CD14-positive monocyte (primary cell): ENCODE measurements at regions not wholly inside any gene's neighbourhood (a gene's known extent, or its start where the extent isn't known, plus 50 kb on each side); places are given as distances from the start of the nearest gene placed in this dataset.

Experiments used
- DNase-seq, 3 donors: peaks; one replicate each; pipeline ENCODE4 v3.0.0-alpha.2; 2011 to 2022
- H2AFZ ChIP-seq: 2 replicates; pipeline ENCODE4 v1.6.0; 2012; ENCODE audit warnings: mild to moderate bottlenecking, low read depth, low read length, inconsistent platforms; ENCODE audit not compliant: insufficient read depth, poor library complexity, severe bottlenecking
- H3K27ac ChIP-seq, 2 donors: 1 replicate in 1 of 2; 2 replicates in 1 of 2; pipeline ENCODE4 v1.5.1; 2012 to 2013; ENCODE audit warnings: low read length in 2 of 2, control low read depth in 1 of 2, inconsistent platforms in 1 of 2, low read depth in 1 of 2, mild to moderate bottlenecking in 1 of 2
- H3K27me3 ChIP-seq, 2 donors: one replicate each; pipeline versions ENCODE4 v1.6.0 to v1.6.1; 2011 to 2013; ENCODE audit warnings: low read length in 2 of 2; ENCODE audit not compliant: control insufficient read depth in 2 of 2, insufficient read depth in 2 of 2
- H3K36me3 ChIP-seq, 2 donors: replicated peaks in 1 of 2; 1 replicate in 1 of 2; 2 replicates in 1 of 2; pipeline versions ENCODE4 v1.5.1 to v1.6.1; 2012 to 2013; ENCODE audit warnings: low read length in 2 of 2, control low read depth in 1 of 2, inconsistent platforms in 1 of 2, mild to moderate bottlenecking in 1 of 2; ENCODE audit not compliant: insufficient read depth in 2 of 2, control insufficient read depth in 1 of 2
- H3K4me1 ChIP-seq, 2 donors: 1 replicate in 1 of 2; 2 replicates in 1 of 2; pipeline versions ENCODE4 v1.5.1 to v1.6.1; 2012 to 2013; ENCODE audit warnings: low read length in 2 of 2, control low read depth in 1 of 2, inconsistent platforms in 1 of 2, mild to moderate bottlenecking in 1 of 2, moderate library complexity in 1 of 2; ENCODE audit not compliant: insufficient read depth in 2 of 2, control insufficient read depth in 1 of 2
- H3K4me2 ChIP-seq: replicated peaks from 2 replicates; pipeline ENCODE3; 2012; ENCODE audit warnings: low read length, moderate library complexity, mild to moderate bottlenecking; ENCODE audit not compliant: poor library complexity, severe bottlenecking; ENCODE audit errors: extremely low read depth
- H3K4me3 ChIP-seq, 3 experiments: fragments of 200-600 bp in 1 of 3; sonication (generic) in 1 of 3; replicated peaks in 1 of 3; 1 replicate in 2 of 3; 2 replicates in 1 of 3; pipeline ENCODE4 v1.5.1; 2011 to 2013; ENCODE audit warnings: low read length in 3 of 3, mild to moderate bottlenecking in 3 of 3, control low read depth in 2 of 3, low read depth in 2 of 3, inconsistent platforms in 1 of 3, moderate library complexity in 1 of 3
- H3K79me2 ChIP-seq: 2 replicates; pipeline ENCODE4 v1.6.0; 2012; ENCODE audit warnings: mild to moderate bottlenecking, control low read depth, inconsistent platforms, low read length, moderate library complexity; ENCODE audit not compliant: insufficient read depth
- H3K9ac ChIP-seq: 2 replicates; pipeline ENCODE4 v1.6.0; 2017; ENCODE audit warnings: low read length, mild to moderate bottlenecking; ENCODE audit not compliant: insufficient read depth, poor library complexity, severe bottlenecking
- H3K9me3 ChIP-seq, 2 donors: replicated peaks in 1 of 2; 1 replicate in 1 of 2; 2 replicates in 1 of 2; pipeline versions ENCODE4 v1.5.1 to v1.6.1; 2012 to 2013; ENCODE audit warnings: low read length in 2 of 2, control low read depth in 1 of 2; ENCODE audit not compliant: control insufficient read depth in 1 of 2, insufficient read depth in 1 of 2
- H4K20me1 ChIP-seq: 2 replicates; pipeline ENCODE4 v1.6.0; 2012; ENCODE audit warnings: mild to moderate bottlenecking, low read length, control low read depth, moderate library complexity; ENCODE audit not compliant: insufficient read depth
- H3K27ac Mint-ChIP-seq, 7 donors: one replicate each; pipeline ENCODE4 v1.8.0; 2020; ENCODE audit warnings: mild to moderate bottlenecking in 7 of 7, mixed read lengths in 7 of 7, moderate library complexity in 6 of 7, inconsistent platforms in 2 of 7
- H3K27me3 Mint-ChIP-seq, 3 donors: one replicate each; pipeline ENCODE4 v1.8.0; 2021 to 2022; ENCODE audit warnings: low read depth in 3 of 3, mild to moderate bottlenecking in 3 of 3, mixed read lengths in 3 of 3, moderate library complexity in 3 of 3, inconsistent platforms in 1 of 3
- H3K36me3 Mint-ChIP-seq, 2 donors: one replicate each; pipeline ENCODE4 v1.8.0; 2020; ENCODE audit warnings: mixed read lengths in 2 of 2, inconsistent platforms in 1 of 2, mild to moderate bottlenecking in 1 of 2
- H3K4me1 Mint-ChIP-seq: one replicate; pipeline ENCODE4 v1.8.0; 2020; ENCODE audit warnings: mild to moderate bottlenecking, mixed read lengths
- H3K4me3 Mint-ChIP-seq, 2 donors: one replicate each; pipeline ENCODE4 v1.8.0; 2020; ENCODE audit warnings: mild to moderate bottlenecking in 2 of 2, mixed read lengths in 2 of 2, moderate library complexity in 1 of 2
- H3K9me3 Mint-ChIP-seq, 7 donors: one replicate each; pipeline ENCODE4 v1.8.0; 2020 to 2022; ENCODE audit warnings: mixed read lengths in 7 of 7, mild to moderate bottlenecking in 6 of 7, moderate library complexity in 6 of 7, inconsistent platforms in 2 of 7
- WGBS: methylation state at CpG from one replicate; pipeline ENCODE4 v1.1.5; 2013; ENCODE audit warnings: missing lambda C conversion rate; ENCODE audit not compliant: insufficient coverage; 5-methylcytosine and 5-hydroxymethylcytosine counted together
- intact Hi-C, 2 donors: fragments of 100-400 bp; cut with micrococcal nuclease; formaldehyde crosslinking; loops; one replicate each; pipeline versions ENCODE4 v1.15.0 to v1.15.1; 2023
- TF ChIP-seq, protein P1 (sequence below): fragments of 200-600 bp; IDR thresholded peaks from one replicate; pipeline ENCODE4 v1.8.0; 2022; ENCODE audit warnings: antibody characterized with exemption, mild to moderate bottlenecking

DNA sequence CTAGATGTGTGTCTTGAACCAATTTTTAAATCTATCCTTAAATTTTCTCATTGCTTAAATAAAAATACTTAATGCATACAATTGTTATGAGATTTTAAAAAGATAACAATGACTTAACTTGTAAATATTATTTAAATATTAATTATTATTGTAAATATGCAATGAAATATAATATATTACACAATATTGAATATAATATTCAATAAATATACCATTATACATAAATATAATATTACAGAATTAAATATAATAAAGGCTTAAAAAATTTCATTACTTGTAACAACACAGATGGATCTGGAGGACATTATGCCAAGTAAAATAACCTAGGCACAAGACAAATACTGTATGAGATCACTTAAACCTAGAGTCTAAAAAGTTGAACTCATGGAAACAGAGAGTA, 1532.3 kb downstream of the PCDH9 start:
- no peak for DNase-seq
- no peaks in the 10 kb centered on the region for H3K4me1 Mint-ChIP-seq
- intact Hi-C loops = no loop called here
- no peak overlapping the region for H3K27ac ChIP-seq
- no peak overlapping the region for H3K4me3 ChIP-seq
- no peaks in the 10 kb centered on the region for H4K20me1 ChIP-seq
- TF ChIP-seq, protein P1, sequence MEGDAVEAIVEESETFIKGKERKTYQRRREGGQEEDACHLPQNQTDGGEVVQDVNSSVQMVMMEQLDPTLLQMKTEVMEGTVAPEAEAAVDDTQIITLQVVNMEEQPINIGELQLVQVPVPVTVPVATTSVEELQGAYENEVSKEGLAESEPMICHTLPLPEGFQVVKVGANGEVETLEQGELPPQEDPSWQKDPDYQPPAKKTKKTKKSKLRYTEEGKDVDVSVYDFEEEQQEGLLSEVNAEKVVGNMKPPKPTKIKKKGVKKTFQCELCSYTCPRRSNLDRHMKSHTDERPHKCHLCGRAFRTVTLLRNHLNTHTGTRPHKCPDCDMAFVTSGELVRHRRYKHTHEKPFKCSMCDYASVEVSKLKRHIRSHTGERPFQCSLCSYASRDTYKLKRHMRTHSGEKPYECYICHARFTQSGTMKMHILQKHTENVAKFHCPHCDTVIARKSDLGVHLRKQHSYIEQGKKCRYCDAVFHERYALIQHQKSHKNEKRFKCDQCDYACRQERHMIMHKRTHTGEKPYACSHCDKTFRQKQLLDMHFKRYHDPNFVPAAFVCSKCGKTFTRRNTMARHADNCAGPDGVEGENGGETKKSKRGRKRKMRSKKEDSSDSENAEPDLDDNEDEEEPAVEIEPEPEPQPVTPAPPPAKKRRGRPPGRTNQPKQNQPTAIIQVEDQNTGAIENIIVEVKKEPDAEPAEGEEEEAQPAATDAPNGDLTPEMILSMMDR = no peak
- no peaks in the 10 kb centered on the region for H3K27me3 ChIP-seq
- no peak overlapping the region for H2AFZ ChIP-seq
- H3K27ac Mint-ChIP-seq = no peak overlapping the region
- no peaks in the 10 kb centered on the region for H3K27me3 Mint-ChIP-seq
- H3K9ac ChIP-seq = no peak overlapping the region
- H3K36me3 ChIP-seq = no peaks in the 10 kb centered on the region
- no peaks in the 10 kb centered on the region for H3K4me1 ChIP-seq
- H3K4me3 Mint-ChIP-seq = no peak overlapping the region
- no peaks in the 10 kb centered on the region for H3K36me3 Mint-ChIP-seq
- no peaks in the 10 kb centered on the region for H3K79me2 ChIP-seq
- H3K9me3 Mint-ChIP-seq = peaks cover 4 to 8% (median 5%) of the 10 kb centered on the region in 7 donors
- H3K9me3 ChIP-seq = peaks cover 0 to 3% of the 10 kb centered on the region in 2 donors
- no peak overlapping the region for H3K4me2 ChIP-seq

DNA sequence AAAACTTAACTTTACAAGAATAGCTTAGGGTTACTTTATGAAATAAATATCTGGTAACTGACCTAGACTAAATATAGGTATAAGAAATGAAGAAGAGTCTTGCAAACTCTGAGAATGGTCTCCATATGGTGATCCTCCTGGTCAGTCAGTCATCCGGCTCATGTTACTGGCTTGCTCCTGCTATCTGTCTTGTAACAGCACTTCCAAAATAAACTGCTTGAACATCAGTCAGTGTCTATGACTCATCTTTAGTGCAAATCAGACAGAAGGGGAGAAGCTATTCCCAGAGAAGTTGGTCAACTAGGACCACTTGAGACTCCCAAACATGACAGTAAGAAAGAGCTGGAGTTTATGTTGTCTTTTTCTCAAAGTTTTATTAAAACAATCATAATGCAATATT, 1550.9 kb downstream of the PCDH9 start:
- Histone ChIP-seq H3K27ac (no peak overlapping the region), H3K79me2 (no peaks in the 10 kb centered on the region), H2AFZ (no peak overlapping the region), H3K9me3 (peaks cover 0 to 22% of the 10 kb centered on the region in 2 donors), H4K20me1 (no peaks in the 10 kb centered on the region), H3K27me3 (no peaks in the 10 kb centered on the region), H3K36me3 (no peaks in the 10 kb centered on the region), H3K4me1 (no peaks in the 10 kb centered on the region), H3K9ac (no peak overlapping the region), H3K4me3 (no peak overlapping the region), H3K4me2 (no peak overlapping the region)
- WGBS = no CpG with 5 or more reads among the region's 1 CpG
- no peak for DNase-seq
- Mint-ChIP-seq H3K9me3 (peaks cover 2 to 14% (median 11%) of the 10 kb centered on the region in 7 donors), H3K27ac (no peak overlapping the region), H3K4me3 (no peak overlapping the region), H3K27me3 (no peaks in the 10 kb centered on the region), H3K36me3 (no peaks in the 10 kb centered on the region), H3K4me1 (no peaks in the 10 kb centered on the region)
- intact Hi-C loops = no loop called here
- TF ChIP-seq, protein P1 = no peak
